ENCODE measurements at regions not wholly inside any gene's neighbourhood (a gene's known extent, or its start where the extent isn't known, plus 50 kb on each side); places are given as distances from the start of the nearest gene placed in this dataset.

DNA sequence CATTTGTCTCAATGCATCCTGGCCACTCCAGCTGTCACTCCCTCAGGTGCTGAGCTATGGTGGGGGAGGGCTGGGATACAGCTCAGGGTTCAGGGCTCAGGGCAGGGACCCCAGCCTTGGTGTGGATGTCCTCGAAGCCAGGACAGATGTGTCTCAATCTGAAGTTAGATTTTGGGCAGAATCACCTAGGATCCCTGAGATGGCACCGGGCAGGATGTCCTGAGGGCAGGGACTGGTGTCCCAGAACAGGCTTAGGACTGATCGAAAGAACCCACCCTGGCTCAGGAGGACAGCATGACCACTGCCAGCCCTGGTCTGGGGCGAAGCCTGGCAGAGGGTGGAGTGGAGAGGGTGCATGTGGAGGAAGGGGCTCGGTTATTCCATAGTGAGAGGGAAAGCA is 96.8 kb upstream of the THY1 start:
- no peak for DNase-seq

DNA sequence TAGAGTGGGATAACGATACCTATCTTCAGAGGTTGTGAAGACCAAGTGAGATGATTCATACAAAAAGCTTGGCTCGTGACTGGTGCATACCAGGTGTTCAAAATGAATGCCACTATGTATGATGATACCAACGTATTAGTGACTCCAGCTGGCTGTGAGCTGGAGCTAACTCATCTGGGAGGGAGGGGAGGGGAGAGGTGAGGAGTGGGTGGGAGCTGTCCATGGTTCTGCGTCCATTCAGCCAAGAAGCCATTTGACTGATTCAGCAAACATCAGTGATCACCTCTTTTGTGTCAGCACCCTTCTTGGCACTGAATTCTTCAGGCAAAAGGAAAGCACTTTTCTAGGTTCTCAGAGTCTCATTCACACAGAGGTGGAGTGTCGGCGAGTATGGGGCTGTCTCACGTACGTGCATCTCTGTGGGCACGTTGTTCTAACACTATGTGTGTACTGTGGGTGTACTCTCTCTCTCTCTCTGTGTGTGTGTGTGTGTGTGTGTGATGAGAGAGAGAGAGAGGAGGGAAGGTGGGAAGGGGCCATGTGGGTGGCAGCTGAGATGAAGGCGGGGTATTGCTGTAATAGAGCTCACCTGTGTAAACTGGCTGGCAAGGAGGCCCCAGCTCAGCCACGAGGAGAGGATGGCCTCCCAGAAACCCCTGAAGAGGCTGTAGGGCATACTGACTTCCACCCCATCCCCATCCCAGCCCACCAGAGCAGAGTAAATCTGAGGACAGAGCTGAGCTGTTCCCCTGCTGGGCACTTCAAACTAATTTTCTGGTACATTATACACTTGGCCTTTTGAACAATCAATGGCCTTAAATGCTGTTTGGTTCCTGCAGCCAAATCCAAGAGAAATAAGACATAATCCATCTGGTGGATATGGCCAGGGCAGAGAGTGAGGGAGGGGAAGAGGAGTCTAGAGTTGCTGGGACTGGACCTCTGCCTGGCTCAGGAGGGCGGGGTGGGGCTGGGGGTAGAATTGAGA is 96.1 kb upstream of the THY1 start:
- DNase-seq = no peak

DNA sequence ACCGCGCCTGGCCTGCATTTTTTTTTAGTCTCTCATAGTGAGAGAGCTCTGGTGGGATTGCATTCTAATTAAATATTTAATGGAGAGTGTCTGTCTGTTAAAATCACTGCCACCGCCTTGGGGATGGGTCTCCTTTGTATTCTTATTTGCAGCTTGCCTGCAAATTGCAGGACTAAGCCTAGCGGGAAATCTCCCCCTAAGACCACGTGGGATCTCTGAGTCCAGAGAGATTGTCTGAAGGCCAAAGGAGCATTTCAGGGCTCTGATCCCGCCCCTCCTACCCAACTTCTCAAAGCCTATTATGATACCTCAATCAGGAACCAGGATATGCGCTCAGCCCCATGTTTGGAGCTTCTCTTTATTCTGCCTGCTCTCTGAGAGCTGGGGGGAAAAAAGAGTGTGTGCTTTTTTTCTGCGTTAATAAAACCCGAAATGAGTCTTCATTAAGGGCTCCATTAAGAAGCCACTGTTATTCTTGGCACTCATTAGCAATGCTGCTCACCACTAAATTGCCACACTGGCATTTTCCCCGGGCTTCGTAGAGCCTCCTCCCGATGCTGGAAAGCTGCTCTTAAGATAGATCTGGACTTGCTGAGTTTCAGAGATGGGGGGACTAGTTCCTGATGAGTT is 92.9 kb upstream of the THY1 start:
- no peak for DNase-seq

DNA sequence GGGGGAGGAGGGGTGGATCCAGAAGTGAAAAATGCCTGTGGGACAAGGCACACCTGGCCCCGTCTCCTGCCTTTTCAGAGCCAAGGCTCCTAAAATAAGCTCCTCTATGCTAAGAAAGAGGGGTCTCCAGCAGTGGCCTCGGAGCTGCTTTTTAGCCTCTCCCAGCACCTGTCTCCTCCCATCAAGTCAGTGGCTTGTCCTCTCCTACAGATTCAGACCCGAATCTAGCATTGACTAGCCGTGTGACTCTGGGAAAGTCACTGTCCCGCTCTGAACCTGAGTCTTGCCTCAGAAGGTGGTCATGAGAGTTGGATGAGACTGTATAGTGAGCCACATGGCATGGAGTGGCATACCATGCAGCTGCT is 90.8 kb upstream of the THY1 start:
- DNase-seq = no peak

DNA sequence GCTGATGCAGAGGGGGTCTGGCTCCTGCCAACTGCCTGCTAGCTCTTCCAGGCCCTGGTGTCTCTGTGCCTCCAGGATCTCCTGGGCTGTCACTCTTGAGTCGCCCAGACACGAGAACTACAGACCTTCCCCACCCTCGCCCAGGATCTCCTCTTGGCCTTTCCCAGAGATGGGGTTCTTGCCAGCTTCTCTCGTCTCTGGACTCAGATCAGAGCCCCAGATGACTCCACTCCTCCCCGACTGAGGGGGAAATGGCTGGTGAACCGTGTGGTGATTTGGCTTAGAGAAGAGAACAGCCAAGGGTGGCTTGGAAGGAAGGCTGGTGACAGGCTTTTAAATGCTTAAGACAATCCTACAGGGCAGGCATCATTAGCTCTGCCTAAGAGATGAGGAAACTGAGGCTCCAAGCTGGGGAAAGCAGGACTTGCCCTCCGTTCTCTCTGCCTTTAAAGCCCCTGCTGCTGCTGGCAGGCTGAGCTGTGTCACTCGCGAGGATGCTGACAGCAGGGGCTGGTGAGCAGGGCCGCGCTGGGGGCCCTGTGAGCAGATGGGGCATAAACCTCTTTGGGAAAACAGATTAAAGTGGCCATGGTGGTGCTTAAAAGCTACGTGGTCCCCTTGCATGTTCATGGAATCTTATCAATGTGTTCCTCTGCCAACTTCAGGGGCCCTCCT is 90.3 kb upstream of the THY1 start:
- DNase-seq = no peak

DNA sequence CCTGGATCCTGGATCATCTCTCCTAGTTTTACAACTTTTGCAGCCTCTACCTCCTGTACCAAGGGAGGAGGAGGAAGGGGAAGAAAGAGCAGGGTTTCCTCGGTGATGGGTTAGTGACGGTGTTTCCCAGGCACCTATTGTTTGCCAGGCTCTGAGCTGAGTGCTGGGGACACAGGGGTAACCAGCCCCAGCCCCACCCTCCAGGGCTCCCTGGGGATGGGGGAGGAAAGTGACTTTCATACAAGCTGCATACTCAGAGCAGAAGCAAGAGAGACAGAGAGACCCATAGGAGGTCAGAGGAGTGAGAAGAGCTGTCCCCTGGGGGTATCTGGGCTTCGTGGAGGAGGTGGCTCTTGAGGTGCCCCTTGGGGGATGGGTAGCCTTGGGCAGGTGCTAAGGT is 89.4 kb upstream of the THY1 start:
- DNase-seq = no peak

DNA sequence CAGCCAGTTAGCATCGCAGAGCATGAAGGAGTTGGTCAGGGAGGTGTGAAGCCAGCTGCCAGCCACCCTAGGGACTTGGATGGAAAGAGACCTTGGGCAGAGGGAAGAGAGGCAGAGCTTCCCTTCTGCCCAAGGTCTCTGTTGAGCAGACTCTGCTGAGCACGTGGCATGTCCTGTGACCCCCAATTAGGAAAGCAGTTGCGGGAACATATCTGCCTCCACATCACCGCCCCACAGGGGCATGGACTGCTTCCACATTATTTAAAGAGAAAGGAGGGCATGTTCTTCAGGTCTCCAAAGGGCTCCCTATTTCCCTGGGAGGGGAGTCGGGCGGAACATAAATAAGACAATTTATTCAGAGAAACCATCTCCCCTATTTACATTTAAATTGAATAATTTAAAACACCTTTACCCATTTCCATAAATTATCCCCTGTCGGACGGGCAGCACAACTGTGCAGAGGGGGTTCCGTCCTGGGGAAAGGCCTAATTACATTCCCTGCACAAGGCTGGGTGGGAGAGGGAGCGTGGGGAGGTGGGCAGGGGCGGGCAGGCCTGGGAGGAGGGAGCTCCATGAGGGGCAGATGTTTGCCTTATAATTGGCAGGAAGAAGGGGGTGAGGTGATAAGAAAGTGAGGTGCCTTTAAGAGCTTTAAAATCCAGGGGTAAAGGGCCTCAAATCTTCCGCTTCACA is 88.8 kb upstream of the THY1 start:
- no peak for DNase-seq

DNA sequence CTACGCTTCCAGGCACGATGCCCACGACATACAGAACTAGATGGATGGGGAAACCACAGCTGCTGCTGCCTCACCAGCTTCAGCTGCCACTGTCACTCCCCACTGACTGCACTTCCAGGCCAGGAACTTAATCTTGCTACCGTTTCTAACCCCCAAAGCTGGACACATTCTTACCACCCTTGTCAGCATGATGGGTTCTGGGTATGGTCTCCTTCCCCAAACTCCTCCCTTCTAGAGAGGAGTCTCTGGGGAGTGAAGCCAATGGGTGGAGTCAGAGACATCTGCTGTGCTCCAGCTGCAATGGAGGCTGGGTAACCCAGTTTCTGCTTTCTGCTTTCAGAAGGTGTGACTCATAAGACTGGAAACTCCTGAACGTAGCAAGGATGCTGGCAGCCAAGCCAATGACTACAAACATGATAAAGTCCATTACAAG is 87.0 kb upstream of the THY1 start:
- no peak for DNase-seq

DNA sequence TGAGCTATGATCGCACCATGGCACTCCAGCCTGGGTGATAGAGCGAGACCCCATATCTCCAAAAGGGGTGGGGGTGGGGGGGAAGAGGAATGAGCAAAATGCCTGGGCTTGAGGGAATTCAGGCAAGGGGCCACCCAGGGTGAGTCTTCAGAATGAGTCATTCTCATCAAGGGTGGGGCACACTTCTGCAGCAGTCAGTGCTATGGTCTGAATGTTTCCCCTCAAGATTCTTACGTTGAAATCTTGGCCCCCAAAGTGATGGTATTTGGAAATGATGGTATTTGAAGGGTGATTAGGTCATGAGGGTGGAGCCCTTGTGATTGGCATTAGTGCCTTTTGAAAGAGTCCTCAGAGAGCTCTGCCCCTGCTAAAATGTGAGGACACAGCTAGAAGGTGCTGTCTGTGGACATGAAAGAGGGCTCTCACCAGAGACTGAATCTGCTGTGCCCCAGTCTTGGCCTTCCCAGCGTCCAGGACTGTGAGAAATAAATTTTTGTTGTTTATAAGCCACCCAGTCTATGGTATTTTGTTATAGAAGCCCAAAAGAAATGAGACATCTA is 86.4 kb upstream of the THY1 start:
- no peak for DNase-seq

DNA sequence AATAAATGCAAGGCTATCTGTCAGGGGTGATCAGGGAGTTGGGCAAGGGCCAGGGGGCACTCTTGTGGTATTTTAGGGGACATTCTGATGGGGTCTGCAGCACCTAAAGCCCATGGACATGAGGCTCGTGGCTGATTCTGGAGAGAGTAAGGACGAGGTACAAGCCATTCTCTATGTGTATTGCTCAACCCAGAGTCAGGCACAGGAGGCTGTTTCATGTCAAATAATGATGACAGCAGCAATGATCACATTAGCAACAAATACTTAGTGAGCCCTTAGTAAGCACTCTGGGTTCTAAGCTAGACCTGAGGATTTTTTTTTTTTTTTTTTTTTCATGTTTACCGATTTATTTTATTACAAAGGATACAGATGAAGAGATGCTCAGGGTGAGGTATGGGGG is 83.5 kb upstream of the THY1 start:
- no peak for DNase-seq

DNA sequence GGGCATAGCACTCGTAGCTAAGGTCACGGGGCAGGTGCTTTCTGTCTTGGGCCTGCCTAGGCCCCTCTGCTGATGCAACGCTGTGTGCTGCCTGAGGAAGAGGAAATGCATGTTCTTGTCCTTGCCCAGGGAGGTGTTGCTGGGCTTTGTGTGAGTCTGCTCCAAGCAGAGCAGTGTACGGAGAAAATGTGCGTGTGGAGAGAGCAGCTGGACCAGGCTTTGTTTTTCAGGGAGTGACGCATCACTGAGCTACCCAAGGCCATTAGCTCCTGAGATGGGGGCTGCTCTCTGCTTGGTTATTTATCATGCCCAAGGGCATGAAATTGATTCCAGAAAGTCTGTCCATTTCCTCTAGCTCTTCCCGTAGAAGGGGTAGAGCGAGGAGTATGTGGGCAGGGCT is 82.9 kb upstream of the THY1 start:
- no peak for DNase-seq

DNA sequence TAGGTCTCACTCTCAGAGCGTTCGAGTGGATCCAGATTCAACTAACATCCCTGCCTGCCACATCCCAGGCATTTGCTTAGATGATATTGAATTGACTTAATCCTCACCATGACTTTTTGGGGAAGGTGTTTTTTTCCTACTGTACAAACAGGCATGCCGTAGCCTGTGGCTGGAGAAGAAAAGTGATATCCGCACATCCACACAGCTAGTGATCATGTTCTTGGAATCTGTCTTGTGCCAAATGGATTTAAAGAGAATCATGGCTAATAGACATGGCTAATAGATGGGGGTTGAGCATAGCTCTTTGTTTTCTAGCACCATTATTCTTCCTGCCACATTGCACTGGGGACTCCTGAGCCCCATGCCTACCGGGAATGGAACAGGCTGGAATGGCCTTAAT is 82.1 kb upstream of the THY1 start:
- DNase-seq = no peak

DNA sequence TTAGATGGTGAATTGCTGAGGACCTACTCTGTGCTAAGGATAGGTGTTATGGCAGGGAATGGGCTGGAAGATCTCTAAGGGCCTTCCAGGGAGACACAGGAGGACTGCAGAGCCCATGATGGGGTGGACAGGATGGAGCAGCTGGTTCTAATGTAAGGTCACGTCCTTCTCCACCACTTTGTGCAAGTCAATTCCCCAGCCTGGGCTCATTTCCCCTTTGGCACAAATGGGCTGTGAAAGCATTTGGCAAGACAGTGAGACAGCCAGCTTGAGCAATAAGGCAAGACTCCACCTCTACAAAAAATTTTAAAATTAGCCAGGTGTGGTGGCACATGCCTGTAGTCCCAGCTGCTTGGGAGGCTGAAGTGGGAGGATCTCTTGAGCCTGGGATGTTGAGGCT is 81.4 kb upstream of the THY1 start:
- no peak for DNase-seq

DNA sequence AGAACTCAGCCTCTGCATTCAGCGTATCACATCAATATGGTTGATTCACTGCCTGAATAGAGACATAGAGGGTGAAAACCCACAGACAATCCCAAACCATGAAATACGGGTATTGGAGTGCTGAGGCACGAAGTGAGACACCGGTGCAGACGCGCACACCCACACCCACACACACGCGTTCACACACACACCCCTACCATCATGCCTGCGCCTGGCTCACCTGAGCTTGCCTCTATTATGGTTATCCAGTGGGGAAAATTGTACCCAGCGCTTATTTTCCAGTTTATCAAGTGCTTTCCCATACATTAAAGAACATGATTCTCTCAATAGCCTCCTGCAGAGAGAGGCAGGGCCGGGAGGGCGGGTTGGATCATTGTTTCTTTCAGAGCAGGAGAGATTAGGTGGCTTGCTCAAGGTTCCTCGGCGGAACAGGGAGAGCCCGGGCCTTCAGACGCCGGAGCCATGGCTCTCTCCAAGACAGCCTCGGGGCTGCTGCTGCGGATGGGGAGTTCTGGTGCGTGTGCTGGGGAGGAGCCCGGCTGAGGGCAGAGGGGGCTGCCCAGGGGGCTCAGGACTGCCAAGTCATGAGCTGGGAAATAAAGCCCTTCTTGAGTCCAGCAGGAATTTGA is 78.9 kb upstream of the THY1 start:
- no peak for DNase-seq

DNA sequence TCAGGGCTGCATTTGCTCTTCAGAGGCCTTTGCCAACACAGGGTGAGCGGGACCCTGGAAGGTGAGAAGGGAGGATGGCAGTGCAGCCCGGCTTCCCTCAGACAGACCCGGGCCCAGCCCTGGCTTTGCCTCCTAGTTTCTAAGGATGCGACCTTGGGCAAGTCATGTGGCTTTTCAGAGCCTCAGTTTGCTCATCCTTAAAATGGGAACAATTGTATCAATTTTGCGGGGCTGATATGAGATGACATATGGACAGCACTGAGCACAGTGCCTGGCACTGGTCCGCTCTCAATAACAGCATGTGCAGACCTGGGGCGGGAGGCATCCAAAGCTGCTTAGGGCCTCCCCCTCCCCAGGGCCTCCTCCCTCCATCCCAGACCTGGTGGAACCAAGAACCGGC is 74.7 kb upstream of the THY1 start:
- no peak for DNase-seq

DNA sequence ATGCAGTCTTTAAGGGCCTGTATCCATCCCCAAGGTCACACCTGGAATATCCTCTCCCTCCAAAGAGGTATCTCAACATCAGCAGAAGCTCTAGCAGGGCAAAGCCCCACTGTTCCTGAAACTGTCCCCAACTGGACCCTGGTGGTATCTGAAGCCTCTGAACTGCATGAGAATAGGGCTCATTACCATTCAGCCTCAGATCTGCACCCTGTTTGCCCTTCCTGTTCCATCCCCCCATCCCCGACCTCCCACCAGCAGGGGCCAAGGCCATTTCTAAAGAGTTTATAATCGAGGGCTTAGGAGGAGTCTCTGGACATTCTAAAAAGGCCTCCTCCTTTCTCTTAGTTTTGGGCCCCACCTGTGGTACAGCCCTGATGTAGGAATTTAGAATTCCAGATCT is 74.0 kb upstream of the THY1 start:
- no peak for DNase-seq

DNA sequence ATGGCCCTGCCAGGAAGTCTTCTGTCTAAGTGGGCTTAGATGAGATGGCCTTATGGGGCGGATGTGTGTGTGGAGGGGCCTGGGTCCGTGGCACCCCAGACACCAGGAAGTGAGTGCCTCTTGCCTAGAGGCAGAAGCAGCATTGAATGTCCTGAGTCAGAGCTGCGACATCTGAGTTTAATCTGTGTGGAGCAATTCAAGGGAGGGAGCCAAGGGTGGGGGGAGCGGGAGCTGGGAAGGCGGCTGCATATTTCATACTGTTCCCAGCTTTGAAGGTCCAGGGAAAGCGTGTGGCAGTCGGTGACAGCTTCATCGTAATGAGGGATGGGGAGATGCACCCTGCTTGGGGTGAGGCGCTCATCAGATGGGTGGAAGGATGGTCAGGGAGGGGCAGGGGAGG is 73.5 kb upstream of the THY1 start:
- DNase-seq = no peak

DNA sequence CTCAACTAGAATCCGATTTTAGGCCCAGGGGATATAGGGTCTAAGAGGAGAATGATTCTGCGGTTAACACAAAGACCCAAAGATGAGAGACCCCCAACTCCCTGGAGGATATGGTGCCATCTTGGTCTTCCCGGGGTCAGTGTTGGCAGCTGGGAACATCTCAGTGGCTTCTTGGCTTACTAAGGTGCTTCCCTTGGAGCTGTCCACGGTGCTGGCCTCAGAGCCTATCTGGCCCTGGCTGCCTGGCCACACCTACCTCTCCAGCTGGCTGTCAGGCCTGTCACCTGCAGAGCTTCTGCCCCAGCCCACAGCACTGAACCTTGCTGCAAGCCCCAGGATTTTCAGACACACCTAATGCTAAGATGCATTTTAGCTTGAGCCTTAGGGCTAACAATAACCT is 70.7 kb upstream of the THY1 start:
- DNase-seq = no peak

DNA sequence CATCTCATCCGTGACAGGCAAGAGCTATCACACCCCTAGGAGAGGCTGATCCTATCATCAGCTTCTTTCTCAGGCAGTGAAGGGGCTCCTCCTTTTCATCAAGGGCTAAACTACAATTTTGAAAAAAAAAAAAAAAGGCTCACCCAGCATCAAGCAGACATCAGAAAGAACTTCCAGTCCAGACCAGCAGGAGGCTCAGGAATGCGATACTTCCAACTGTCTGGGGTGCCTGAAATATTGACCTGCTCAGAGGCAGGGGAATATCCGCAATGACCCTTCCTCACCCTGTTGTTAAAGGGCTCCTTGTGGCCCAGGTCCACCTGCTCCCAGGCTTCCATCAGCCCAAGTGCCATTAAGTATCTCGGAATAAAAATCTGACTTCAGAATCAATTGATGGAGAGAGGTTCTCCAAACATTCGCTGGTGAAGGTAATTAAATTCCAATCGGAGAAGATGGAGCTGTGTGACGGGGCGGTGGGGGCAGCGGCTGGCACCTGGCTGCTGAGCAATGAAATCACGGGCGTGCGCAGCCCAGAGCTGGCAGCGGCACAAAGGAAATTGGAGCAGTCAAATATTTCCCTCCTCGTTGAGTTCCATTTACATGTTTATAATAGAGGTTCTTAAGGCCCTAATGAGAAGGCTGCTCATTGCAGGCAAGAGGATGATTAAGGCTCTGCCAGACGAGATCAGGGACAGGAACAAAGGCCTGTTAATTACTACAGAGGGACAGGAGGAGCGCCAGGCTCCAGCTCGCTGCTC is 69.0 kb upstream of the THY1 start:
- no peak for DNase-seq

DNA sequence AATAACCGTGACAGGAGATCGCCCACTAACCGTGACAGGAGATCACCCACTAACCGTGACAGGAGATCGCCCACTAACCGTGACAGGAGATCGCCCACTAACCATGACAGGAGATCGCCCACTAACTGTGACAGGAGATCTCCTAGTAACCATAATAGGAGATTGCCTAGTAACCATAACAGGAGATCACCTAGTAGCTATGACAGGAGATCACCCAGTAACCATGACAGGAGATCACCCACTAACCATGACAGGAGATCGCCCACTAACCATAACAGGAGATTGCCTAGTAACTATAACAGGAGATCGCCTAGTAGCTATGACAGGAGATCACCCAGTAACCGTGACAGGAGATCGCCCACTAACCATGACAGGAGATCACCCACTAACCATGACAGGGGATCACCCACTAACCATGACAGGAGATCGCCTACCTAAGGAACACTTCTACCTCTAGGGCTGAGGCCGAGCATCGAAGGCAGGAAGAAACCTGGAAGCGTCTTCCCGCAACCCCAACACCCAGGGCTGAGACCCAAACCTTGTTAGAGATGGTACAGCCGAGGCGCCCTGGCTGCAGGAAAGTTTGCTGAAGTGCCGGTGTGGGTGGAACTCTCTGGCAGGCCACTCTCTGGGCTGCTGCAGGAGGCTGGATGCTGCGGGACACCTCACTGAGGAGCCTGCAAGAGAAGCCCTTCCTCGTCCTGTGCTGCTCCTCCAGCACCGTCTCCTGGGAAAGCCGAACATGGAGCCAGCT is 67.5 kb upstream of the THY1 start:
- no peak for DNase-seq

DNA sequence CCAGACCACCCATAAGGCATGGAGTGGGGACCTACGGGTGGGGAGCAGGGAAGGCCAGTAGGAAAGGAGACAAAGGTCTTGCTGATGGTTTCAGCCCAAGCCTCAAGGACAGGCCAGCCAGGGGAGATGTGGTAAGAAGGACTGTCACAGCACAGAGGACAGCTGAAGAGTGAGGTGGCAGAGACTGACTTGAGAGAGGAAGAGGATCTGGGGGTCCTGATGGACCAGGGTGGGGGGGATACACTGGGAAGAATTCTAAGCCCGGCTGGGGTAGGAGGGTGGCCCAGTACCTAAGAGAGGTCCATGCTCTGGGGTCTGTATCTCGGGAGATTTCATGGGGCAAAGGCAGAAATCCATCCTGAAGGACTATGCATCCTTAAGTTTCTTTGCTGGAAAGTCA is 66.1 kb upstream of the THY1 start:
- DNase-seq = no peak

All from stimulated activated naive CD4-positive, alpha-beta T cell treated with Interleukin-2 at 50 U/mL for 16 hours (primary cell).